Glutamatergic neuron (in vitro differentiated cells): ENCODE measurements at regions not wholly inside any gene's neighbourhood (a gene's known extent, or its start where the extent isn't known, plus 50 kb on each side); places are given as distances from the start of the nearest gene placed in this dataset.

ENCODE experiments used
- DNase-seq: peaks from one replicate; pipeline ENCODE4 v3.0.0; 2022
- H3K27ac Mint-ChIP-seq: one replicate; pipeline ENCODE4 v1.8.0; 2020; ENCODE audit warnings: mild to moderate bottlenecking, mixed read lengths, inconsistent platforms; ENCODE audit not compliant: unreplicated experiment
- H3K27me3 Mint-ChIP-seq: one replicate; pipeline ENCODE4 v1.8.0; 2020; ENCODE audit warnings: mild to moderate bottlenecking, moderate library complexity, mixed read lengths, inconsistent platforms; ENCODE audit not compliant: unreplicated experiment
- H3K36me3 Mint-ChIP-seq: one replicate; pipeline ENCODE4 v1.8.0; 2020; ENCODE audit warnings: mild to moderate bottlenecking, mixed read lengths, inconsistent platforms; ENCODE audit not compliant: unreplicated experiment
- H3K4me1 Mint-ChIP-seq: one replicate; pipeline ENCODE4 v1.8.0; 2020; ENCODE audit warnings: mild to moderate bottlenecking, low read depth, mixed read lengths, inconsistent platforms; ENCODE audit not compliant: unreplicated experiment
- H3K4me3 Mint-ChIP-seq: one replicate; pipeline ENCODE4 v1.8.0; 2020; ENCODE audit warnings: mild to moderate bottlenecking, mixed read lengths, inconsistent platforms; ENCODE audit not compliant: unreplicated experiment
- H3K9me3 Mint-ChIP-seq: one replicate; pipeline ENCODE4 v1.8.0; 2020; ENCODE audit warnings: mild to moderate bottlenecking, moderate library complexity, mixed read lengths, inconsistent platforms; ENCODE audit not compliant: unreplicated experiment
- TF ChIP-seq, protein P1 (sequence below): fragments of 200-600 bp; sonication (generic); IDR thresholded peaks from one replicate; pipeline ENCODE4 v1.5.0; 2021; ENCODE audit not compliant: partially characterized antibody, unreplicated experiment

DNA sequence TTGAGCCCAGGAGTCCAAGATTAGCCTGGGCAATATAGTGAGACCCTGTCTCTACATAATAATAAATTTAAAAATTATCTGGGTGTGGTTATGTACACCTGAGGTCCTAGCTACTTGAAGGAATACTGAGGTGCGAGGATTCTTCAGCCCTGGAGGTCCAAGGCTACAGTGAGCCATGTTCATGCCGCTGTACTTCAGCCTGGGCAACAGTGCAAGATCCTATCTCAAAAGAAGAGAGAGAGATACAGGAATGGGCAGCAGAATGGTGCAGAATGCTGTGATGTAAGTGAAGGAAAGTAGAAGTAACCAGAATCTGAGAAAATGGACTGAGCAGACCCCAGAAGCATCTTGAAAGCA, 62.7 kb upstream of the EXOC4 start:
- no peaks in the 10 kb centered on the region for H3K36me3 Mint-ChIP-seq
- no peaks in the 10 kb centered on the region for H3K27me3 Mint-ChIP-seq
- H3K9me3 Mint-ChIP-seq: no peaks in the 10 kb centered on the region
- TF ChIP-seq, protein P1, sequence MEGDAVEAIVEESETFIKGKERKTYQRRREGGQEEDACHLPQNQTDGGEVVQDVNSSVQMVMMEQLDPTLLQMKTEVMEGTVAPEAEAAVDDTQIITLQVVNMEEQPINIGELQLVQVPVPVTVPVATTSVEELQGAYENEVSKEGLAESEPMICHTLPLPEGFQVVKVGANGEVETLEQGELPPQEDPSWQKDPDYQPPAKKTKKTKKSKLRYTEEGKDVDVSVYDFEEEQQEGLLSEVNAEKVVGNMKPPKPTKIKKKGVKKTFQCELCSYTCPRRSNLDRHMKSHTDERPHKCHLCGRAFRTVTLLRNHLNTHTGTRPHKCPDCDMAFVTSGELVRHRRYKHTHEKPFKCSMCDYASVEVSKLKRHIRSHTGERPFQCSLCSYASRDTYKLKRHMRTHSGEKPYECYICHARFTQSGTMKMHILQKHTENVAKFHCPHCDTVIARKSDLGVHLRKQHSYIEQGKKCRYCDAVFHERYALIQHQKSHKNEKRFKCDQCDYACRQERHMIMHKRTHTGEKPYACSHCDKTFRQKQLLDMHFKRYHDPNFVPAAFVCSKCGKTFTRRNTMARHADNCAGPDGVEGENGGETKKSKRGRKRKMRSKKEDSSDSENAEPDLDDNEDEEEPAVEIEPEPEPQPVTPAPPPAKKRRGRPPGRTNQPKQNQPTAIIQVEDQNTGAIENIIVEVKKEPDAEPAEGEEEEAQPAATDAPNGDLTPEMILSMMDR: no peak
- no peak overlapping the region for H3K27ac Mint-ChIP-seq
- no peak overlapping the region for H3K4me3 Mint-ChIP-seq
- no peaks in the 10 kb centered on the region for H3K4me1 Mint-ChIP-seq
- no peak for DNase-seq

DNA sequence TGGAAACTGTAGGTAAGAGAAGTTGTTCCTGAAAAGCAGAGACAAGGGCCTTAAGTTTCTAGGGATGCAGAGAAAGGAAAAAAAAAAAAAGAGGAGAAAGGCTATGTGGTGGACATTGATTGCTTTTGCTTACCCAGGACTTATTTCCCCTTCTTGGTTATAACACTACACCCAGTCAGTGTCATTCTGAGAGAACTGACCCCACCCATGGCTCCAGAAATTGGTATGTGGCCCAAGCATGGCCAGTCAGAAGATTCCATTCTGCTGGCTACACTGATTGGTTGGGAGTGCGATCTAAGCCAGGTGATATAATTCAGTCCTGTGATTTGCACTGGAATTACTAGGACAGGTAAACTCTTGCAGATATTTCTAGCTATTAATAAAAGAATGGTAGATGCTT, 62.2 kb upstream of the EXOC4 start:
- Mint-ChIP-seq H3K4me3 (no peak overlapping the region), H3K27ac (no peak overlapping the region), H3K27me3 (no peaks in the 10 kb centered on the region), H3K36me3 (no peaks in the 10 kb centered on the region), H3K9me3 (no peaks in the 10 kb centered on the region), H3K4me1 (no peaks in the 10 kb centered on the region)
- DNase-seq: no peak
- TF ChIP-seq, protein P1: no peak

DNA sequence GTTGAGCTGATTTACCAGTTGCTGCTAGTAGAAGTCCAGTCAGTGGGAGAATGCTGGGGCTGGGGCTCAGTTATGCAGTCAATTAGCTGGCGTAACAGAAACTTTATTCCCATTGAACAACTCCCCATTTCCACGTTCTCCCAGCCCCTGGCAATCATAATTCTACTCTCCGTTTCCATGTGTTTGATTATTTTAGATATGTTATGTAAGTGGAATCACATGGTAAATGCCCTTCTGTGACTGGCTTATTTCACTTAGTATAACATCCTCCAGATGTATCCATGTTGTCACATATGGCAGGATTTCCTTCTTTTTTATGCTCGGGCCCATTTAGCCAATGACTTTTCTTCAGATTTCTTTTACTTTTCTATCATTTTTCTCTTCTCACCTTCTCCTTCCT, 61.1 kb upstream of the EXOC4 start:
- Mint-ChIP-seq H3K4me1 (no peaks in the 10 kb centered on the region), H3K27ac (no peak overlapping the region), H3K36me3 (no peaks in the 10 kb centered on the region), H3K27me3 (no peaks in the 10 kb centered on the region), H3K4me3 (no peak overlapping the region), H3K9me3 (no peaks in the 10 kb centered on the region)
- TF ChIP-seq, protein P1: no peak
- no peak for DNase-seq

DNA sequence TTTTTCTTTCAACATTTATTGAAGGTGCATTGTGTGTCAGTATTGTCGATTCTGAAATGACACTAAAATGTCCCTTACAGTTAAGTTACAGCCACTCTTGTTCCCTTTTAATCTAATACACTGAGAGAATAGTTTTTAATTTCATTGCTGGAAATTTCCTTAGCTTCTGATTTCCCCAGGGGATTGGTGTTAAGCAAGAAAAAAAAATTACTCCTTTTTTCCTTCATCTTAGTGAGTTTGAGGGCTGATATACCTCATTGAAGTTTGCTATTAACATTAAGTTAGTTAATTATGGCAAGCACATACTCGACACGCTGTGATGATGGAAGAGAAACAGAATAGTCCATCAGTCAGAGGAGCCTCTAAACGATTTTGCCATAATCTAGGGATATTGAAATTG, 57.0 kb upstream of the EXOC4 start:
- H3K4me3 Mint-ChIP-seq: no peak overlapping the region
- H3K9me3 Mint-ChIP-seq: peaks cover 5% of the 10 kb centered on the region
- no peak overlapping the region for H3K27ac Mint-ChIP-seq
- no peak for DNase-seq
- no peaks in the 10 kb centered on the region for H3K27me3 Mint-ChIP-seq
- H3K36me3 Mint-ChIP-seq: no peaks in the 10 kb centered on the region
- no peaks in the 10 kb centered on the region for H3K4me1 Mint-ChIP-seq
- TF ChIP-seq, protein P1: no peak

DNA sequence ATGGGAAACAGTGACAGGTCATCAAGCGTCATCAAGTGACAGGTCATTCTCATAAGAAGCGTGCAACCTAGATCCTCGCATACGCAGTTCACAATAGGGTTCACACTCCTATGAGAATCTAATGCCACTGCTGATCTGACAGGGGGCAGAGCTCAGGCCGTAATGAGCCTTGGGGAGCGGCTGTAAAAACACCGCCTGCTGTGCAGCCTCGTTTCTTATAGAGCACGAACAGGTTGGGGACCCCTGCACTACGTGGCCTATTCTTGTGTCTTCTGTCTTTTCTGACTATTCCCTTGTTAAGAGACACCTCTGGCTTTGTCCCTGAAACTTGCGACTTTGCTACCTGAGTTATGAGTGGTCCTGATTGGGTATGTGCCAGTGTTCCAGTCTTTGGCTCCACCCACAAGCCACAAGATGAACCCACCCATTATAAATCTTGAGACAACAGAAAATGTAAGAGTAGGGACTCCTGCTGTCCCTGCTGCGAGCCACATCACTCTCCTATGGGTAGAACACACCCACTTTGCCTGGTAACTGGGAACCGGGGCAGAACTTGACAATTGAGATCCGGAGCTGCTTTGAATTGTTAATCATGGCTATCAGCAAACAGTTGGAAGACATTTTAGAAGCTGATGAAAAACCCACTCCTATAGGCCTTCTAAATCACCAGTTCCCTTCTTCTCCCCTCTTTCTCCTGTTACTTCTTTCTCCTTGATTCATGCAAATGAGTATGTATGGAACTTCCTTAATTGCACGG, 55.8 kb upstream of the EXOC4 start:
- H3K27ac Mint-ChIP-seq: no peak overlapping the region

More for the DNA sequence above, 55.8 kb upstream of the EXOC4 start:
- TF ChIP-seq, protein P1: no peak
- peaks cover 5% of the 10 kb centered on the region for H3K9me3 Mint-ChIP-seq
- peaks cover under 1% of the 10 kb centered on the region for H3K27me3 Mint-ChIP-seq
- no peak overlapping the region for H3K4me3 Mint-ChIP-seq
- H3K36me3 Mint-ChIP-seq: no peaks in the 10 kb centered on the region
- no peaks in the 10 kb centered on the region for H3K4me1 Mint-ChIP-seq
- DNase-seq: no peak
